AG09309 (cell line): ENCODE measurements at regions not wholly inside any gene's neighbourhood (a gene's known extent, or its start where the extent isn't known, plus 50 kb on each side); places are given as distances from the start of the nearest gene placed in this dataset.
A peak's percentile ranks its signal among the peaks of the same experiment; 100 is the strongest.

Experiments
- DNase-seq: peaks from one replicate; pipeline ENCODE4 v3.0.0-alpha.2; 2010; ENCODE audit warnings: low read depth
- H3K4me3 ChIP-seq: 2 replicates; pipeline ENCODE4 v1.5.1; 2011; ENCODE audit warnings: mild to moderate bottlenecking, low read depth, low read length, moderate library complexity; ENCODE audit not compliant: control insufficient read depth
- TF ChIP-seq, protein P1 (sequence below): IDR thresholded peaks from 2 replicates; pipeline ENCODE4 v1.5.1; 2011; ENCODE audit warnings: mild to moderate bottlenecking, low read depth, low read length, inconsistent platforms; ENCODE audit not compliant: insufficient read depth, control insufficient read depth; ENCODE audit errors: missing control alignments

DNA sequence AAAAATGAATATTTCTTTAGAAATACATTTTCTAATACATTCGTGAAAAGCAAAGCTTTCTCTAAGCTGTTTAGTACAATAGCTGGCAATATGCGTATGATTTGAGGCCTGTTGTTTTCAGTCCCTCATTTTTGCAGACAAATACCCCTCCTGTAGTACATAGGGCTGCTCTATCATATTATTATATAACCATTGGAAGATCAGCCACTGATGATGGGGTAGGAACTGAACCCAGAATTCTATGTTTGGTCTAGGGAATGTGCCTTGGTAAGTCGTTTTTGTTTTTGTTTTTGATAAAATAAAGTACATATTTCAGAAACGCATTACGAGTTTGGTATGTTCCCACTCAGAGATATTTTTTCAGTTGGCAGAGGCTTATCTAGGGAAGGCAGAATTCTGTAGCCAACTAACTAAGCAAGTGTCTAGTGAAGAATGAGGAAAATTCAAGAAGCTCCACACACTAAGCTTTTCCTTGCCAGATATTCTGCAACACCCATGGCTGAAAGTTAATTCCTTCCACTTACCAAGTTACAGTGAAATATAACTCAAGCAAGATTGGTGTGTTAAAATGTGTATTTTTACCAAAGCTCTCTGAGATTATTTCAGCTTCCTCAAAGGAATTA, 656.9 kb upstream of the MIR17HG start:
- DNase-seq: peak; percentile 25
- TF ChIP-seq, protein P1, sequence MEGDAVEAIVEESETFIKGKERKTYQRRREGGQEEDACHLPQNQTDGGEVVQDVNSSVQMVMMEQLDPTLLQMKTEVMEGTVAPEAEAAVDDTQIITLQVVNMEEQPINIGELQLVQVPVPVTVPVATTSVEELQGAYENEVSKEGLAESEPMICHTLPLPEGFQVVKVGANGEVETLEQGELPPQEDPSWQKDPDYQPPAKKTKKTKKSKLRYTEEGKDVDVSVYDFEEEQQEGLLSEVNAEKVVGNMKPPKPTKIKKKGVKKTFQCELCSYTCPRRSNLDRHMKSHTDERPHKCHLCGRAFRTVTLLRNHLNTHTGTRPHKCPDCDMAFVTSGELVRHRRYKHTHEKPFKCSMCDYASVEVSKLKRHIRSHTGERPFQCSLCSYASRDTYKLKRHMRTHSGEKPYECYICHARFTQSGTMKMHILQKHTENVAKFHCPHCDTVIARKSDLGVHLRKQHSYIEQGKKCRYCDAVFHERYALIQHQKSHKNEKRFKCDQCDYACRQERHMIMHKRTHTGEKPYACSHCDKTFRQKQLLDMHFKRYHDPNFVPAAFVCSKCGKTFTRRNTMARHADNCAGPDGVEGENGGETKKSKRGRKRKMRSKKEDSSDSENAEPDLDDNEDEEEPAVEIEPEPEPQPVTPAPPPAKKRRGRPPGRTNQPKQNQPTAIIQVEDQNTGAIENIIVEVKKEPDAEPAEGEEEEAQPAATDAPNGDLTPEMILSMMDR: no peak
- no peak overlapping the region for H3K4me3 ChIP-seq

DNA sequence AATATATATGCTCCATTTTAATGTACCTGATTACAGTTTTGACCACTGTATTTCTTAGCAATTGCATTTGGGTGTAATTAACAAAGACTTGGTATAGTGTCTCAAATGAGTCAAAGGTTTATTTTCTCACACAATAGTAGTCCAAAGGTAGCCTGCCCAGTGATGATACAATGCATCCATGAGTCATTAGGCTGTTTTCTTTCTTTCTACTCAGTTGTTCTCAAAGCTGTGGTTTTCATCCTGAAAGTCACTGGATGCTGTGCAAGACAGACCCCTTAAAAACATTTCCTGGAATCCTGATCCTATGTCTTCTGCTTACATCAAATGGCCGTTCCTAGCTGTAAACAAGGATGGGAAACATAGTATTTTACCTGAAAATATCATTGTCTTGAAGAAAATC, 651.2 kb upstream of the MIR17HG start:
- no peak for DNase-seq
- TF ChIP-seq, protein P1: no peak
- H3K4me3 ChIP-seq: no peak overlapping the region

DNA sequence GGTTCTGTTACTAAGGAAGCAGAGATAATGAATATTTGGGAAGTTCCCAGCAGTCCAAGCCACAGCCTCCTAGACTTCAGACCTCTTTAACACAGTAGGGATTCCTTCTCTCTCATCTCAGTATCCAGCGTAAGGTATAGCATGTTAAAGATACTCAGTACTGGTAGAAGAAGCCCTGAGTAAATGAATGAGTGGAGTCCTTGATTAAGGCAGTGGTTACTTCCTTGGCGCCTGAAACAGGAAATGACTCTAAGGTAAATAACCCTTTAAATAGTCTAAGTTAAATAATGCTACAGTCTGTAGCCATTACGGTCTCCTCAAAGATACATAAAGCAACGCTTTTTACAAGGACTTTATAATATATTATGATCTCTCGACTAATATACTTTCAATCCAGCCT, 650.8 kb upstream of the MIR17HG start:
- no peak for DNase-seq

DNA sequence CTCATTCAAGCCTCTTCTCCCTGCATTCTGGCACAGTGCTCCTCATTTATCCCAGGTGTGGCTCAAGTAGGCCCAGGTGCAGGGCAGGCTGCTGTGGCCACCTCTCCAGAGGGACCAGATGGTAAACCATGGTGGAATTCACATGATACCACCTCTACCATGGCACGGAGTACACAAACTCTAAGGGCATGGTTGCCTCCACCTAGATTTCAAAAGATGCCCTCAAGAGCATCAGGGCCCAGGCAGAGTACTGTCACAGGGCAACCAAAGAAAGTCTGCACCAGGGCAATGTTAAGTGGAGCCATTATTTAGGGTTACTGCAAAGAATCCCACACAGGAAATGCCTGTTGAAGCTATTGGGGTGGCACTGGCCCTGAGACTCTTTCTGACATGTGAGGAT, 647.1 kb upstream of the MIR17HG start:
- no peak for DNase-seq
- H3K4me3 ChIP-seq: no peak overlapping the region
- TF ChIP-seq, protein P1: no peak

More for the DNA sequence above, 650.8 kb upstream of the MIR17HG start:
- no peak overlapping the region for H3K4me3 ChIP-seq
- TF ChIP-seq, protein P1: no peak

DNA sequence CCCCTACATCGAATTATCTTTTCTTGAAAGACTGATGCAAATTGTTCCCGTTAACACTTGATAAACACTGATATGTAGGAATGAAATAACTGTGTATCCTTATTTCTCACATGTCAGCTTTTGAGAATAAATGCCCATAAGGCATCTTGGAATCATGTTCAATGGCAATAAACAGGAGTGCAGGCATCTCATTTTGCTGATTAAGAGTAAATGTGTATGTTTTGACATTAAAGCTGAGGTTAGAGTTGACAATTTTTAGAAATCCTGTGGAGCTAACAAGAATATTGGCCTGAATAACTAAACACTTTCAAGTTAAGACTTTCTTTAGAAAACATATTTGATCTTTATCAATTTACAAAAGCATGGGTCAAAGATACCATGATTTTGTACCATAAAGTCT, 646.2 kb upstream of the MIR17HG start:
- no peak for DNase-seq
- TF ChIP-seq, protein P1: no peak
- H3K4me3 ChIP-seq: no peak overlapping the region

DNA sequence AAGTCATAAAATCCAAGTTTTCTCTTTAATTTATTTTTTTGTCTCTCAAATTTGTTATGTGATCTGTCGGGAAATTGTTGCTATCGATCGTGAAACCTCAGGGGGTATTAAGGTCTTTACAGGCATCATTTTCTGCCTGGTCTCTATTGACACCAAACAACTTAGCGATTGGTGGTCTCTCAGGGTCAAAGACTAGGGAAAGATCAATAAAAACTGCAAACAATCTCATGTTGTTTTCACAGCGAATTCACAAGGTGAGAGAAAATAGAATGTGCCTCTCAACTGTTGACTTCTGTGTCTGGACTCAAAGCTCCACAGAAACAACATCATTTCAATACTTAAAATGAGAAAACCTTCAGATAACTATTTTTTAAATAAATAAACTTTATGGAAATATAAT, 645.4 kb upstream of the MIR17HG start:
- TF ChIP-seq, protein P1: no peak
- no peak for DNase-seq
- H3K4me3 ChIP-seq: no peak overlapping the region
